Omental fat pad (tissue), 3 donors: ENCODE measurements at regions not wholly inside any gene's neighbourhood (a gene's known extent, or its start where the extent isn't known, plus 50 kb on each side); places are given as distances from the start of the nearest gene placed in this dataset.

ENCODE experiments used
- ATAC-seq: fragments of 150-250 bp; one replicate; pipeline ENCODE4 v1.9.1; 2016; ENCODE audit warnings: mild to moderate bottlenecking, moderate library complexity; ENCODE audit not compliant: low FRiP score
- DNase-seq: peaks from one replicate; pipeline ENCODE4 v3.0.0-alpha.2; 2019; ENCODE audit warnings: low spot score
- CTCF ChIP-seq, 3 donors: fragments of 450-650 bp; IDR thresholded peaks; one replicate each; pipeline ENCODE4 v1.5.1; 2016 to 2017; ENCODE audit warnings: antibody characterized with exemption in 3 of 3, mild to moderate bottlenecking in 3 of 3, moderate library complexity in 2 of 3

- no peak for ATAC-seq
- no peak for TF ChIP-seq CTCF (IDR thresholded peaks at IDR 0.05)
- no peak for DNase-seq
Observed at GRCh38 chr3:80606073-80606472, 838.3 kb upstream of the ROBO1 start.

GRCh38 chr3:80601479-80601878, 833.7 kb upstream of the ROBO1 start:
- ATAC-seq (no peak), DNase-seq (no peak)
- no peak for TF ChIP-seq CTCF (IDR thresholded peaks at IDR 0.05)

- TF ChIP-seq CTCF (IDR thresholded peaks at IDR 0.05): no peak
- ATAC-seq (no peak), DNase-seq (no peak)
Observed at GRCh38 chr3:80592792-80593191, 825.0 kb upstream of the ROBO1 start.

GRCh38 chr3:80586338-80586737, 818.5 kb upstream of the ROBO1 start:
- DNase-seq (no peak), ATAC-seq (no peak)
- no peak for TF ChIP-seq CTCF (IDR thresholded peaks at IDR 0.05)

GRCh38 chr3:80580146-80580545, 812.3 kb upstream of the ROBO1 start:
- ATAC-seq (no peak), DNase-seq (no peak)
- no peak for TF ChIP-seq CTCF (IDR thresholded peaks at IDR 0.05)

- no peak for TF ChIP-seq CTCF (IDR thresholded peaks at IDR 0.05)
- DNase-seq (no peak), ATAC-seq (no peak)
Observed at GRCh38 chr3:80564391-80564790, 796.6 kb upstream of the ROBO1 start.

- DNase-seq: no peak
- no peak for TF ChIP-seq CTCF (IDR thresholded peaks at IDR 0.05)
Observed at GRCh38 chr3:80559701-80560100, 791.9 kb upstream of the ROBO1 start.

More at GRCh38 chr3:80559701-80560100, 791.9 kb upstream of the ROBO1 start:
- no peak for ATAC-seq
